Activated naive CD8-positive, alpha-beta T cell treated with anti-CD3 and anti-CD28 coated beads, Interleukin-2, amount 10 ng/mL, durations not matched to agents 7 days and 5 days (primary cell): ENCODE measurements at regions not wholly inside any gene's neighbourhood (a gene's known extent, or its start where the extent isn't known, plus 50 kb on each side); places are given as distances from the start of the nearest gene placed in this dataset.
"Not testable (repeated sequence)": the region's sequence is repeated elsewhere in the genome, so short reads cannot be mapped to it uniquely, and the experiment has no call there.

Experiments used
- ATAC-seq: fragments of 150-1000 bp; cut with Tn5 transposase; one replicate; pipeline ENCODE4 v1.10.0; 2021; ENCODE audit warnings: low read depth, moderate library complexity
- POLR2A ChIA-PET: fragments of 350-600 bp; sonication (Branson Sonifier 250); formaldehyde crosslinking; loops from one replicate; lab custom pipeline; 2021; ENCODE audit warnings: antibody characterized with exemption; lab: Charles Lee
- DNase-seq: peaks from one replicate; pipeline ENCODE4 v3.0.0; 2021
- H3K27ac Mint-ChIP-seq: one replicate; pipeline ENCODE4 v1.8.0; 2022; ENCODE audit warnings: mild to moderate bottlenecking, mixed read lengths
- H3K27me3 Mint-ChIP-seq: one replicate; pipeline ENCODE4 v1.8.0; 2022; ENCODE audit warnings: mild to moderate bottlenecking, moderate library complexity, mixed read lengths
- H3K36me3 Mint-ChIP-seq: one replicate; pipeline ENCODE4 v1.8.0; 2021; ENCODE audit warnings: mild to moderate bottlenecking, mixed read lengths
- H3K4me1 Mint-ChIP-seq: one replicate; pipeline ENCODE4 v1.8.0; 2021; ENCODE audit warnings: mixed read lengths
- H3K4me3 Mint-ChIP-seq: one replicate; pipeline ENCODE4 v1.8.0; 2022; ENCODE audit warnings: mild to moderate bottlenecking, moderate library complexity, mixed read lengths
- H3K9me3 Mint-ChIP-seq: one replicate; pipeline ENCODE4 v1.8.0; 2021; ENCODE audit warnings: mixed read lengths

DNA sequence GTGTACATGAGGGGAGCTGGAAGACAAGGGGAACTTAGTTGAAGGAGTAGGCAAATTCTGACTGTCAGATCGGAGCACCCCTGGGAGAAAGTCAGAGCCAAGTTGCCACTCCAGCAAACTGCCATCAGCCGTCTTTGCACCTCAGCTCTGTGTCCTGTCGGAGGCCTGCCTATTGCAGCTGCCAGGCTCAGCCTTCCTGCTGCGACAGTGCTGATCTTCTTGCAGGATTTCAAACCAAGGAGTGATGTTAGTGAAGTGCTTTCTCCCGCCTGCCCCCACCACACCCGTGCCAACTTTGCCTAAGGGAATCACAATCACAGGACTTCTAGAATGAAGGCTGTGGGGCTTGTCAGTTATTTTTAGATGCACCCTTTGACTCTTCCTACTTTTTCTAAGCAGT is 185.3 kb downstream of the KIT start:
- ATAC-seq (no peak), DNase-seq (no peak)
- POLR2A ChIA-PET: no interaction called here
- Mint-ChIP-seq H3K27me3 (peaks cover 6% of the 10 kb centered on the region), H3K4me3 (no peak overlapping the region), H3K36me3 (no peaks in the 10 kb centered on the region), H3K9me3 (no peaks in the 10 kb centered on the region), H3K4me1 (no peaks in the 10 kb centered on the region), H3K27ac (no peak overlapping the region)

- no peaks in the 10 kb centered on the region for H3K36me3 Mint-ChIP-seq
- H3K27me3 Mint-ChIP-seq: peaks cover 4% of the 10 kb centered on the region
- POLR2A ChIA-PET: no interaction called here
- H3K4me3 Mint-ChIP-seq: no peak overlapping the region
- no peak for DNase-seq
- H3K4me1 Mint-ChIP-seq: no peaks in the 10 kb centered on the region
- no peaks in the 10 kb centered on the region for H3K9me3 Mint-ChIP-seq
- H3K27ac Mint-ChIP-seq: no peak overlapping the region
- no peak for ATAC-seq
Measured at GRCh38 chr4:54842656-54843055, 184.9 kb downstream of the KIT start.

DNA sequence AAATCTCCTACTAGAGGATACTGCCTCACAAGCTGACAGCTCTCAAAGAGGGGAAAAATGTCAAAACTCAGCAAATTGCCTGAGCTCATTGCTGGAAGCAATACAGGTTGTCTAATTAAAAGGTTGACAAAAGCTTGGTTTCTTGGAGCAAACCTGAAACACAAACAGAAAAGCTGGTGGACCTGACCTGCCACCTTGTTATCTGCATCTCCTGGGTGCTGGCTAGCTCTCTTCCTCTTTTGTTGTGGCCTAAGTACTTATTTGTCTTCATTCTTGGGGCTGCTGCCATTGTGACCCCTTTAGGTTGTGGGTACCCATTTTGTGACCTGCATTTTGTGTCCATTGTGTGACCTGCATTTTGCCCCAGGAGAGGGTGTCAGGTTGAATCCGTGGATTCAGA is 184.5 kb downstream of the KIT start:
- H3K9me3 Mint-ChIP-seq: no peaks in the 10 kb centered on the region
- POLR2A ChIA-PET: no interaction called here
- no peak for DNase-seq
- H3K36me3 Mint-ChIP-seq: no peaks in the 10 kb centered on the region
- H3K4me3 Mint-ChIP-seq: no peak overlapping the region
- no peak overlapping the region for H3K27ac Mint-ChIP-seq
- ATAC-seq: no peak
- no peaks in the 10 kb centered on the region for H3K4me1 Mint-ChIP-seq
- peaks cover 4% of the 10 kb centered on the region for H3K27me3 Mint-ChIP-seq

DNA sequence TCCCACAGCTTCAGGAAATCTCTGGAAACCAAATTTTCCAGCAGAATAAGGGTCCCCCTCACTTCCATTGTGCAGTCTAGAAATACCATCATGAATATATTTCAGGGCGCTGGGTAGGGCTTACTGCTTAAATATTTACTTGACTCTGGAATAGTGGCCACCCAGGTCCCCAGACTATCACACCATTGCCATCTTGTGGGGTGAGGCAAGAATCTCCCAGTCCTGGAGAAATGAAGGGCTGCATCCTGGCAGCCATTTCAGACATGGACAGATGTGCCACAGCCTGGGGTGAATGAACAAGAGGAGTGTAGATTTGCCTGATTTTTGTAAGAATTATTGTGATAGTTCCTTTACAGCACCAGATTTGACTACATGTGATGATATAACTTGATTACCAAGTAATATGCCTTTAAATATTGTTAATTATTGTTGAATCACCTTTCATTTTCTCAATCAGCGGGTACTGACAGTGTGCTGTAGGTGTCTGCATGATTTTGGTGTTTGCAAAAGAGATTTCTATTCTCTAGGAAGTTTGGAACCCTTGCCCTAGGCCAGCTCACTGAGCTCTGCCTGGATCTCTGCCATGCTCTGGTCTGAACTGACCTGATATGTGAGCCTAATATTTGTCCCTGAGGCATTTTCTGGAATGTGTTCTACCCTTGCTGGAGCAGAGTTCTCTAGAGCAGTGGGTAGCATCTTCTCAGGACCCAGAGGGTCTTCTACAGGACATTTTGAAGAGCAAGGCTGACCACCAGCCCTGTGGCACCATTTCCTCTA is 183.4 kb downstream of the KIT start:
- ATAC-seq (no peak), DNase-seq (no peak)
- POLR2A ChIA-PET: no interaction called here

DNA sequence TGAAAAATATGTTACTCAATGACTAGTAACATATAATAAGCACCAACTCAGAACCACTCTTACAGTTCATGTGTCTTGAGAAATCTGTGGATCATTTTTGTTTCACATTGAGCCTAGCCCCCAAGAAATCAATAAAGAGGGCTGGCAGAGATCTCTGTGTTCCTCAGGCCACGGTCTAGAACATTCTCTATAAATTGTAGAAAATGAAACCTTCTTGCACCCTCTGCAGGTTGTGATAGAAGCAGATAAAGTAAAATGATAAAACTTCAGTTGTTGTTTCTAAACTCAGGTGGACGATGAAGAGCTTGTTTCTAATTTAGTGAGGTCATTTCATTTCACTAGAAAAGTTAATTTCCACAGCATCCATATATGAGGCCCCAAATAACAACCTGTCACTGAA is 182.7 kb downstream of the KIT start:
- POLR2A ChIA-PET: no interaction called here
- no peak overlapping the region for H3K4me3 Mint-ChIP-seq
- no peak overlapping the region for H3K27ac Mint-ChIP-seq
- H3K27me3 Mint-ChIP-seq: peaks cover 4% of the 10 kb centered on the region
- no peak for ATAC-seq
- H3K36me3 Mint-ChIP-seq: no peaks in the 10 kb centered on the region
- no peak for DNase-seq
- no peaks in the 10 kb centered on the region for H3K4me1 Mint-ChIP-seq
- no peaks in the 10 kb centered on the region for H3K9me3 Mint-ChIP-seq

More for the DNA sequence above, 183.4 kb downstream of the KIT start:
- Mint-ChIP-seq H3K36me3 (no peaks in the 10 kb centered on the region), H3K9me3 (no peaks in the 10 kb centered on the region), H3K27ac (no peak overlapping the region), H3K4me3 (no peak overlapping the region), H3K4me1 (no peaks in the 10 kb centered on the region), H3K27me3 (peaks cover 4% of the 10 kb centered on the region)

DNA sequence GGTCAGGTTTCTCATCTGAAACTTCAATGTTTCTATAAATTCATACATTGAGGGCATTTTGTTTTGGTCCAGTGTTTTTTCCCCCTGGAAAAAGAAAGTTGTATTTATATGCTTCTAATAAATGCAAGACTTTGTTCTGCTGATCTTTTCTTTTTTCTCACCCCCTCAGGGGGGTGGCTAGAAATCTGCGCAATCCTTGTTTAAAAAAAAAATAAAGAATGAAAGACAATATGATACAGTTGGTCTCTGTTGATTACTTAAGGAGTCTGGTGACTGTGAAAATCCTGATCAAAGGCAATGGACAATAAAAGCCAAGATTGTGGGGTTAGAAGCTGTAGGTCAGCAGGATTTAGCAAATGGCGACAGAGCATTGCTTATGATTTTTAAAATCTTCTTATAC is 180.5 kb downstream of the KIT start:
- H3K36me3 Mint-ChIP-seq: no peaks in the 10 kb centered on the region
- H3K27ac Mint-ChIP-seq: no peak overlapping the region
- ATAC-seq: no peak
- peaks cover 4% of the 10 kb centered on the region for H3K27me3 Mint-ChIP-seq
- DNase-seq: no peak
- no peaks in the 10 kb centered on the region for H3K9me3 Mint-ChIP-seq
- no peak overlapping the region for H3K4me3 Mint-ChIP-seq
- H3K4me1 Mint-ChIP-seq: no peaks in the 10 kb centered on the region
- POLR2A ChIA-PET: no interaction called here

- POLR2A ChIA-PET: no interaction called here
- H3K36me3 Mint-ChIP-seq: no peaks in the 10 kb centered on the region
- ATAC-seq: no peak
Measured at GRCh38 chr4:54837576-54838140, 179.9 kb downstream of the KIT start.

DNA sequence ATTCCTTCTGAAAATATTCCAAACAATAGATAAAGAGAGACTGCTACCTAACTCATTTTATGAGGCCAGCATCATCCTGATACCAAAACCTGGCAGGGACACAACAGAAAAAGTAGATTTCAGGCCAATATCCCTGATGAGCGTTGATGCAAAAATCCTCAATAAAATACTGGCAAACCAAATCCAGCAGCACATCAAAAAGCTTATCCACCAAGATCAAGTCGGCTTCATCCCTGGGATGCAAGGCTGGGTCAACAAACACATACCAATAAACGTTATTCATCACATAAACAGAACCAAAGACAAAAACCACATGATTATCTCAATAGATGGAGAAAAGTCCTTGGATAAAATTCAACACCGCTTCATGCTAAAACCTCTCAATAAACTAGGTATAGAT is 170.6 kb downstream of the KIT start:
- H3K27me3 Mint-ChIP-seq, H3K36me3 Mint-ChIP-seq, H3K4me3 Mint-ChIP-seq, H3K9me3 Mint-ChIP-seq, H3K4me1 Mint-ChIP-seq, DNase-seq, ATAC-seq, H3K27ac Mint-ChIP-seq, POLR2A ChIA-PET: not testable (repeated sequence)

More at GRCh38 chr4:54837576-54838140, 179.9 kb downstream of the KIT start:
- no peaks in the 10 kb centered on the region for H3K9me3 Mint-ChIP-seq
- H3K4me3 Mint-ChIP-seq: no peak overlapping the region
- H3K4me1 Mint-ChIP-seq: no peaks in the 10 kb centered on the region
- no peak overlapping the region for H3K27ac Mint-ChIP-seq
- peaks cover 4% of the 10 kb centered on the region for H3K27me3 Mint-ChIP-seq
- no peak for DNase-seq

- H3K27me3 Mint-ChIP-seq: no peaks in the 10 kb centered on the region
- H3K27ac Mint-ChIP-seq: no peak overlapping the region
- H3K4me3 Mint-ChIP-seq: no peak overlapping the region
- H3K4me1 Mint-ChIP-seq: no peaks in the 10 kb centered on the region
- no peak for DNase-seq
- ATAC-seq: no peak
- no peaks in the 10 kb centered on the region for H3K9me3 Mint-ChIP-seq
- POLR2A ChIA-PET: no interaction called here
- H3K36me3 Mint-ChIP-seq: no peaks in the 10 kb centered on the region
Measured at GRCh38 chr4:54823616-54824015, 165.9 kb downstream of the KIT start.

GRCh38 chr4:54819034-54819433 is 161.3 kb downstream of the KIT start:
- no peak overlapping the region for H3K4me3 Mint-ChIP-seq
- DNase-seq (no peak), ATAC-seq (no peak)
- POLR2A ChIA-PET: no interaction called here
- no peaks in the 10 kb centered on the region for H3K36me3 Mint-ChIP-seq
- no peaks in the 10 kb centered on the region for H3K27me3 Mint-ChIP-seq
- H3K4me1 Mint-ChIP-seq: no peaks in the 10 kb centered on the region
- H3K9me3 Mint-ChIP-seq: peaks cover 2% of the 10 kb centered on the region
- H3K27ac Mint-ChIP-seq: no peak overlapping the region

DNA sequence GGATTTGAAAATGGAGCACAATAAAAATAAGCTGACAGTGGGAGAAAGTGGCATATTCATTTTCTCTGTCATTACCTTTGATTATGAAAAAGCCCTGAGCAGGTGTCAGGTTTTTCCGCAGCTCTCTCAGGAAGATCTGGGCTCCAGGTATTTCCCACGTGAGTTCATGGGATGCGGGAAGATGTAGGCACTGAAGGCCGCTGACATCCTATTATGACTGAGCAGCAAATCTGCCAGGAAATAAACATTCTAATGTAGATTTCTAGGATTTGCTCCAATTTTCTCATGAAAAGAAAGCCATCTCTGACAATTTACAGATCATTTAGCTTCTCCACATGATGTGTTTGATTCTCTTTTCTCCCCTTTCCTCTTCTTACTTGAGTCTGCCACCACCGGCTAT is 160.7 kb downstream of the KIT start:
- Mint-ChIP-seq H3K36me3 (no peaks in the 10 kb centered on the region), H3K4me1 (no peaks in the 10 kb centered on the region), H3K27me3 (no peaks in the 10 kb centered on the region), H3K4me3 (no peak overlapping the region), H3K9me3 (peaks cover 2% of the 10 kb centered on the region), H3K27ac (no peak overlapping the region)
- ATAC-seq (no peak), DNase-seq (no peak)
- POLR2A ChIA-PET: no interaction called here

DNA sequence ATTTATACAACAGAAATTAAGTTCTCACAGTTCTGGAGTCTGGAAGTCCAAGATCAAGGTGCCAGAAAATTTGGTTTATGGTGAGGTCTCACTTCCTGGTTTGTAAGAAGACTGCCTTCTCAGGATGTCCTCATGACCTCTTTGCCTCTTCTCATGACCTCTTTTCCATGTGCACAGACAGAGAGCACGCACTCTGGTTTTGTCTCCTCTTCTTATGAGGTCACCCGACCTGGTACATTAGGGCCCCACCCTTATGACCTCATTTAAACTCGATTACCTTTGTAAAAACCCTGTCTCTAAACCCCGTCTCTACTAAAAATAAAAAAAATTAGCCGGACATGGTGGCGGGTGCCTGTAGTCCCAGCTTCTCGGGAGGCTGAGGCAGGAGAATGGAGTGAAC is 155.9 kb downstream of the KIT start:
- DNase-seq (no peak), ATAC-seq (no peak)
- Mint-ChIP-seq H3K27ac (no peak overlapping the region), H3K27me3 (no peaks in the 10 kb centered on the region), H3K4me3 (no peak overlapping the region), H3K4me1 (no peaks in the 10 kb centered on the region), H3K36me3 (no peaks in the 10 kb centered on the region), H3K9me3 (peaks cover 2% of the 10 kb centered on the region)
- POLR2A ChIA-PET: no interaction called here

DNA sequence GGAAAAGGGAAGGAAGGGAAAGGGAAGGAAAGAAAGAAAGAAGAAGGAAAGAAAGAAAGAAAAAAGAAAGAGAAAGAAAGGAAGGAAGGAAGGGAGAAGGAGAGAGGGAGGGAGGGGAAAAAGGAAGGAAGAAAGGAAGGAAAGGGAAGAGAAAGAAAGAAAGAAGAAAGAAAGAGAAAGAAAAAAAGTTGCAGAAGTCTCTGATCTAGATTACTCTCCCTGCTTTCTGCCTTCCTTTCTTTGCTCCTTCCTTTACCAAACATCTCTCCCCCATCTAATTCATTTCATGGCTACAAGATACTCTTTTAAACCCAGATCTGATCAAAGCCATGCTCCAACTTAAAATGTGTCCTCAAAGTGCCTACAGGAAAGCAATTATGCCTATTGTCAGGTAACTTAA is 148.6 kb downstream of the KIT start:
- no peak for ATAC-seq
- Mint-ChIP-seq H3K27me3 (peaks cover 2% of the 10 kb centered on the region), H3K9me3 (peaks cover 5% of the 10 kb centered on the region), H3K36me3 (peaks cover 1% of the 10 kb centered on the region), H3K4me1 (no peaks in the 10 kb centered on the region), H3K4me3 (no peak overlapping the region), H3K27ac (no peak overlapping the region)
- POLR2A ChIA-PET: no interaction called here
- no peak for DNase-seq

DNA sequence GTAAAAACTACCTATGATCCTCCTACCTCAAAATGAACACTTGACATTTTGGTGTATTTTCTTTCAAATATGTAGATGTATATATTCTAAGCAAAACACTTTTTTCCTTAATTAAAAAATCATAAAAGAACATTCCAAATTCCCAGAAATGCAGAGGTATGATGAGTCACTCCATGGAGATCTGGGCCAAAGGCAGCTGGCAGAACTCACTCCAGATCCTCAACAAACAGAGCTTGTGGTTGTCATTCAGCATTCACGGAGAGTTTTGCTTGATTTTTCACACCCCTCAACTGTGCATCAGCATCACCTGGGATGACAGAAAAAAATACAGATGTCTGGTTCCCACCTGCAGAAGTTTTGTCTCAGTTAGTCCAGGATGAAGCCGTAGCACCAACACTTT is 144.6 kb downstream of the KIT start:
- no peak for DNase-seq
- POLR2A ChIA-PET: no interaction called here
- H3K27me3 Mint-ChIP-seq: peaks cover 2% of the 10 kb centered on the region
- no peak overlapping the region for H3K4me3 Mint-ChIP-seq
- H3K4me1 Mint-ChIP-seq: no peaks in the 10 kb centered on the region
- no peak overlapping the region for H3K27ac Mint-ChIP-seq
- peaks cover 1% of the 10 kb centered on the region for H3K9me3 Mint-ChIP-seq
- H3K36me3 Mint-ChIP-seq: no peaks in the 10 kb centered on the region
- no peak for ATAC-seq
